GM12878 (cell line): ENCODE measurements at regions not wholly inside any gene's neighbourhood (a gene's known extent, or its start where the extent isn't known, plus 50 kb on each side); places are given as distances from the start of the nearest gene placed in this dataset.

Experiments
- BRCA1 ChIP-seq: IDR thresholded peaks from 2 replicates; pipeline ENCODE4 v1.6.1; 2011; ENCODE audit warnings: low read depth, low read length, improper control_type of control experiment
- CTCF ChIP-seq, 3 experiments: IDR thresholded peaks in 2 of 3; conservative IDR thresholded peaks in 1 of 3; 2 replicates each; pipeline ENCODE4 v1.5.1; 2011; ENCODE audit warnings: low read depth in 3 of 3, low read length in 3 of 3, mild to moderate bottlenecking in 3 of 3, control low read depth in 2 of 3, moderate library complexity in 2 of 3, inconsistent platforms in 1 of 3, mixed read lengths in 1 of 3; ENCODE audit not compliant: control insufficient read depth in 2 of 3, insufficient read depth in 1 of 3; ENCODE audit errors: extremely low read depth in 1 of 3
- EED ChIP-seq: sonication (generic); IDR thresholded peaks from 2 replicates; pipeline ENCODE4 v1.6.1; 2016; ENCODE audit warnings: antibody characterized with exemption, low read depth
- ESRRA ChIP-seq: IDR thresholded peaks from 2 replicates; pipeline ENCODE4 v1.6.1; 2012; ENCODE audit warnings: mild to moderate bottlenecking, low read length, improper control_type of control experiment
- MLLT1 ChIP-seq: fragments of 450-650 bp; IDR thresholded peaks from 2 replicates; pipeline ENCODE4 v1.6.1; 2016; ENCODE audit warnings: mild to moderate bottlenecking
- NRF1 ChIP-seq: conservative IDR thresholded peaks from 2 replicates; pipeline ENCODE4 v1.6.1; 2011; ENCODE audit warnings: mild to moderate bottlenecking, low read depth, low read length, improper control_type of control experiment
- PML ChIP-seq: IDR thresholded peaks from 2 replicates; pipeline ENCODE4 v1.6.1; 2012; ENCODE audit warnings: low read length, inconsistent platforms
- POLR2A ChIP-seq: IDR thresholded peaks from 2 replicates; pipeline ENCODE4 v1.6.1; 2011; ENCODE audit warnings: low read depth, mild to moderate bottlenecking, low read length
- STAT3 ChIP-seq: IDR thresholded peaks from 2 replicates; pipeline ENCODE4 v1.6.1; 2011; ENCODE audit warnings: low read depth, low read length, improper control_type of control experiment
- ZBTB33 ChIP-seq: fragments of 450-650 bp; IDR thresholded peaks from 2 replicates; pipeline ENCODE4 v1.6.1; 2017; ENCODE audit warnings: mild to moderate bottlenecking
- ZSCAN29 ChIP-seq: fragments of 450-650 bp; IDR thresholded peaks from 2 replicates; pipeline ENCODE4 v1.6.1; 2017; ENCODE audit warnings: mild to moderate bottlenecking, moderate library complexity

- TF ChIP-seq ZBTB33 (no peak), BRCA1 (no peak), MLLT1 (no peak), CTCF (IDR thresholded peaks at IDR 0.05 in 2 of 3, conservative IDR thresholded peaks at IDR 0.05 in 1 of 3; ENCODE audit: control insufficient read depth in 2 of 3, extremely low read depth in 1 of 3, insufficient read depth in 1 of 3, low read depth in 3 of 3, low read length in 3 of 3) (no peak), EED (no peak), PML (no peak), NRF1 (no peak), STAT3 (no peak), ZSCAN29 (no peak), POLR2A (no peak), ESRRA (no peak)
These were observed 290.5 kb upstream of the CDYL start for GRCh38 chr6:4485735-4486134.
